NCI-H460 (cell line): ENCODE measurements at regions not wholly inside any gene's neighbourhood (a gene's known extent, or its start where the extent isn't known, plus 50 kb on each side); places are given as distances from the start of the nearest gene placed in this dataset.
"Not testable (repeated sequence)": the region's sequence is repeated elsewhere in the genome, so short reads cannot be mapped to it uniquely, and the experiment has no call there.

Experiments used
- DNase-seq: peaks from one replicate; pipeline ENCODE4 v3.0.0-alpha.2; 2016; ENCODE audit warnings: low read depth; ENCODE audit errors: extremely low read depth

GRCh38 chr13:65275108-65275507 is 1955.0 kb downstream of the PCDH9 start:
- DNase-seq, result no peak

GRCh38 chr13:65273811-65274420 is 1956.2 kb downstream of the PCDH9 start:
- not testable (repeated sequence) for DNase-seq

GRCh38 chr13:65268009-65268408 is 1962.1 kb downstream of the PCDH9 start:
- no peak for DNase-seq

DNA sequence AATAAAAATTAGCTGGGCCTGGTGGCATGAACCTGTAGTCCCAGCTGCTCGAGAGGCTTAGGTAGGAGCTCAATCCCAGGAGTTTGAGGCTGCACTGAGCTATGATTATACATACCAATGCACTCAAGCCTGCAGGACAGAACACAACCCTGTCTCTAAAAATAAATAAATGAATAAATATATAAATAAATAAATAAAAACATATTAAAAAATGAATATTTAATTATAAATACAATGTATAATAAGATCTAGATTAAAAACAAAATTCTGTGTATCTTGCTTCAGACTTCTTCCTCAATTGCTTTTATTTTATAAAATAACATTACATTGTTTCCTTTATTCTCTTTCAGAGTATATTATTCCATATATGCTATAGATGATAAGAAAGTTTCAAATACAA is 1964.1 kb downstream of the PCDH9 start:
- no peak for DNase-seq

GRCh38 chr13:65264066-65264465 is 1966.1 kb downstream of the PCDH9 start:
- no peak for DNase-seq

DNA sequence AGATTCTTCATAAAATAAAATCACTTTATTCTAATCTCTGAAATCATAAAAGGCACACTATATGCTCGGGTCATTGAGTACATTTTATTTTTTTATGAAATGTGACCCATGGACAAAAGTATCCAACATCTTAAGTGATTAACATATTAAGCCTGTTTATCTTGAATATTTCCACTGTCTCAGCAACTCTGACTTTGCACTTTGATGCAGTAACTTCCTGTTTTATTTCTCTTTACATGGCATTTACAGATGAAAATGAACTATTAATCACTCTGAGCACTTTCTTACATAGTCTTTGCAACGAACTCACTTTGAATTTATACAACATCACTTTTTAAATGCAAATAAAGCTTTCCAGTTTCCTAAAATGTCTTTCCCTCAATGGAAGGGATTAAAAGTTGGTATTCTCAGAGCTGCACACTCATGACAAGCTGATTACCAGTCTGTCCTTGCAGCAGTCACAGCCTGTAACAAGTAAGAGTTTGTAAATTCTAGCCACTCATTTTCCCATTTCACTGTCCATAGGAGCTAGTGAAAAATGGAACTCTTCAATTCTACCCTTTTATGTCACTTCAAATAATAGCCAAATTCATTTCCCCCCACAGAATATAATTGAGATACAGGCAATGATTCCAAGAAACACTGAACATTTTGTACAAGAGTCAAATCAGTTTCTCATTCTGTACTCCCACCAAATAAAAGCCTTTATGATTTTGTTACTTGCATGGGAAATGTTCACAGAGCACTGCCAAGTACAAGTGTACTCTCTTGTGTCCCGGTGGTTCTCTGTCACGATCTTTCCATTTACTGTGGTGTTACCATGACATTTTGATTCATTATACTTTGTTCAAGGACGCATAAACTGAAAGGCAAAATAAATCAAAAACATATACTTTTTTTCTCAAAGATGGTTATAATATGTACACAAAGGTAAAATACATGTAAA is 1968.9 kb downstream of the PCDH9 start:
- DNase-seq, result no peak

DNA sequence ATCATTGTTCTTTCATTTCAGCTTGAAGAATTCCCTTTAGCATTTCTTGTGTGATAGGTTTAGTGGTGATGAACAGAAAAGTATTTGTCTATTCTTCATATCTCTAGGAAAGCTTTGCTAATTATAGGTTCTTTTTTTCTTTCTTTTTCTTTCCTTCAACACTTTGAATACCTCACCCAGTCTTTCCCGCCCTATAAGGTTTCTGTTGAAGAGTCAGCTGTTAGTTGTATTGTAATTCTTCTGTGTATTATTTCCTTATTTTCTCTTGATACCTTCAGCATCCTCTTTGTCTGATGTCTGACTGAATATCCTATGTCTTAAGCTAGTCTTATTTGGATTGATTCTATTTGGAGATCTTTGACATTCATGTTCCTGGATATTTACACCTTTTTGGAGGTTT is 1989.4 kb downstream of the PCDH9 start:
- DNase-seq, result no peak

DNA sequence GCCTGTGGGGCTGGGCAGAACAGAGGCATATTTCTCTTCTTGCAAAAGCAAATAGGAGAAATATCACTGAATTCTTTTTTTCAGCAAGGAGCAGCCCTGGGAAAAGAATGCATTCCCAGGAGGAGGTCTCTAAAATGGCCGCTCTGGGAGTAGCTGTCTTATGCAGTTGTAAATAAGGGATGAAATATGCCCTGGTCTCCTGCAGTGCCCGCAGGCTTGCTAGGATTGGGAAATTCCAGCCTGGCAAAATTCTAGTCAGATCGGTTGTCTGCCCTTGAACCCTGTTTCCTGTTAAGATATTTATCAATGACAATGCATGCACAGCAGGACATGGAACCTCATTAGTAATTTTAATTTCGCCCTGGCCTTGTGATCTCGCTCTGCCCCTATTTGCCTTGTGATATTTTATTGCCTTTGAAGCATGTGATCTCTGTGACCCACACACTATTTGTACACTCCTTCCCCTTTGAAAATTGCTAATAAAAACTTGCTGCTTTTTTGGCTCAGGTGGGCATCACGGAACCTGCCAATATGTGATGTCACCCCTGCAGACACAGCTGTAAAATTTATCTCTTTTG is 1993.2 kb downstream of the PCDH9 start:
- DNase-seq, result no peak

DNA sequence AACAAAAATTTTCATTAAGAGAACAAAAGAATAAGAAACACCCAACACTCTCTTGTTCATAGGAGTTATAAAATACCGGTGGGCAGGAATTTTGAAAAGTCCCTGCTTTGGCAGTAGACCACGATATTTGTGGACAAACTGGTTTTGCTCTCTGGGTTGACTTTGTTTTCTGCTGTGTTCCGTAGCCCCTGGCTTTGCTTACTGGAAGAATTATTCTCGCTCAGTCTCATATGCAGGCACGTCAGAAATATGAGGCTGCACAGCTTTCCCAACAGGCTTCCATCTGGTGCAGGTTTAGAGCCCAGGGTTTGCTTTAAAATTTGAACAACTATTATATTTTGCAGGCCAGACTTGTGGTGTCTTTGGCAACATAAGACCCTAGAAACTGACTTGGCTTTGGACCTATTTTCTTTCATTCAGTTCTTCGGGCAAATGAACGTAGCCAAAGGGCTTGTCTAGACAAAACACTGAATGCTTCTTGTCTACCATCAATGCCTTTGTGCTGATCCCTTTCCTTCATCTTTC is 2012.6 kb downstream of the PCDH9 start:
- no peak for DNase-seq

GRCh38 chr13:65202845-65203244 is 2027.3 kb downstream of the PCDH9 start:
- not testable (repeated sequence) for DNase-seq

GRCh38 chr13:65188721-65189120 is 2041.4 kb downstream of the PCDH9 start:
- no peak for DNase-seq

GRCh38 chr13:65168026-65168425 is 2062.1 kb downstream of the PCDH9 start:
- no peak for DNase-seq

- no peak for DNase-seq
These were observed 2063.5 kb downstream of the PCDH9 start for GRCh38 chr13:65166675-65167074.

GRCh38 chr13:65159803-65160202 is 2070.3 kb downstream of the PCDH9 start:
- no peak for DNase-seq

DNA sequence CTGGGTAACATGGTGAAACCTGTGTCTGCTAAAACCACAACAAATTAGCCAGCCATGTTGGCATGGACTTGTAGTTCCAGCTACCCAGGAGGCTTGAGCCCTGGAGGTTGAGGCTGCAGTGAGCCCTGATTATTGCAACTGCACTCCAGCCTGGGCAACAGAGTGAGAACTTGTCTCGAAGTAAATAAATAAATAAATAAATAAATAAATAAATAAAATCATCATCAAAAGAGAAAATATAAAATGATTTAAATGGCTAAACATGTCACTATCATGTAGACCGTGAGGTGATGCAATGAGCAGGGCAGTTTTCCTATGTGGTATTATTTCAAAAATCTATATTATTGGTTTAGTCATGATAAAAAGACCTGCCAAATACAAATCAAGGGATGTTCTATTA is 2074.3 kb downstream of the PCDH9 start:
- no peak for DNase-seq

- DNase-seq, result no peak
These were observed 2075.3 kb downstream of the PCDH9 start for GRCh38 chr13:65154661-65155447.

- DNase-seq, result no peak
These were observed 2080.4 kb downstream of the PCDH9 start for GRCh38 chr13:65149687-65150086.

DNA sequence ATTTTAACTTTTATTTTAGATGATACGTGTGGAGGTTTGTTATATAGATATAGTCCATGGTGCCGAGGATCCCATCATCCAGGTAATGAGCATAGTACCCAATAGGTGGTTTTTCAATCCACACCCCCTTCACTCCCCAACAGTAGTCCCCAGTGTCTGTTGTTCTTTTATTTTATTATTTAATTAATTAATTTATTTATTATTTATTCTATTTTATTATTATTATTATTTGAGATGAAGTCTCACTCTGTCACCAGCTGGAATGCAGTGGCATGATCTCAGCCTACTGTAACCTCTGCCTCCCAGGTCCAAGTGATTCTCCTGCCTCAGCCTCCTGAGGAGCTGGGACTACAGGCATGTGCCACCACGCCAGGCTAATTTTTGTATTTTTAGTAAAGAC is 2086.2 kb downstream of the PCDH9 start:
- DNase-seq, result no peak

DNA sequence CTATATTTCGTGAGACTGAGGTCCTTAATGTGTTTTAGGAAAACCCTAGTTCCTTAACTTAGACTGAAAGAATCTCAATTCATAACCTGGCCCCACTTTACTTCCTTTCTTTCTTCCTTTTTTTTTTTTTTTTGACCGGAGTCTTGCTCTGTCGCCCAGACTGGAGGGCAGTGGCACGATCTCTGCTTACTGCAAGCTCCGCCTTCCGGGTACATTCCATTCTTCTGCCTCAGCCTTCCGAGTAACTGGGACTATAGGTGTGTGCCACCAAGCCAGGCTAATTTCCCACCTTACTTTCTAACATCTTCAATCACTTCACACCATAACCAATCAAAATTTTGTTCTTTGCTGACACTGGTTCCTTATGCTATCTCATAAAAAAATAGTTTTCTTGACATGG is 2097.0 kb downstream of the PCDH9 start:
- DNase-seq, result peak; percentile 6

DNA sequence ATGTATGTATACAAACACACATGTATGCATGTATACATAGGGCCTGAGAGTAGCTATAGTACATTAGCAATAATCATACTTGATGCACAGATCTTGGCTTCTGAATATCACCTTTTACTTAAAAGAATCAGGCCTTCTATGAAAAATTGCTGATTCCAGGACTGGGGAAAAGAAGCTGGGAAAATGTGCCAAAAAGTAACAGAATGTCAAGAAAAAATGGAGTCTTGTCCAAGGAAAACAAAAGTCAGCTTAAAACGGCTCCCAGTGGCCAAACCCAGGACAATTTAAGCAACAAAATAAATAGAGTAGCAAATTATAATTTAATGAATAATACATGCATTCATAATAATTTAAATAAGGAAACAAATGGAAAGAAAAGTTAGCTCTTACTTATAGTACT is 2104.9 kb downstream of the PCDH9 start:
- no peak for DNase-seq

- DNase-seq, result no peak
These were observed 2117.6 kb downstream of the PCDH9 start for GRCh38 chr13:65112531-65112941.
